ENCODE measurements at regions not wholly inside any gene's neighbourhood (a gene's known extent, or its start where the extent isn't known, plus 50 kb on each side); places are given as distances from the start of the nearest gene placed in this dataset.

DNA sequence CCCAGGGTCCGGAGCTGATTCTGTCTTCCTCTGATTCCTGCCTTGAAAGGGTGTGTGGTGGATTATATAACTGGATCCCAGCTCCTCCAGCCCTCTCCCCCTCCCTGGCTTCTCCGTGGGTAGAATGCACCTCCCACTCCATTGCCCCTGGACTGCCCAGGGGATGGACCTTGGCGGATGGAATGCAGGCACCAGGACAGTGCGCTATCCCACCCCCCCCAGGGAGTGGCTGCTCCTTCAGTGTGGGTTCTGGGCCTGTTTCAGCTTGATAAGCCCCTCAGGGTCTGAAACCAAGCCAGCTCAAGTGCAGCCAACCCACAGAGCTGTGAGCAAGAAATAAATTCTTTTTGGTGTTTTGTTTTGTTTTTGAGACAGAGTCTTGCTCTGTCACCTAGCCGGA is 112.4 kb upstream of the TMEM132D start:
- H3K9me3 ChIP-seq (ENCODE audit: insufficient read depth, low read depth, low read length): no peaks in the 10 kb centered on the region
- Mint-ChIP-seq H3K27me3 (ENCODE audit: low read depth, unreplicated experiment) (no peaks in the 10 kb centered on the region), H3K9me3 (ENCODE audit: unreplicated experiment) (peaks cover 18% of the 10 kb centered on the region), H3K27ac (ENCODE audit: unreplicated experiment) (no peak overlapping the region), H3K4me1 (ENCODE audit: low read depth, unreplicated experiment) (no peaks in the 10 kb centered on the region), H3K4me3 (ENCODE audit: unreplicated experiment) (no peak overlapping the region), H3K36me3 (ENCODE audit: low read depth, unreplicated experiment) (no peaks in the 10 kb centered on the region)
- no peaks in the 10 kb centered on the region for H3K4me1 ChIP-seq (ENCODE audit: insufficient read depth, low read length)
- H3K4me3 ChIP-seq (ENCODE audit: insufficient read depth, low read depth, low read length): no peak overlapping the region
- DNase-seq (ENCODE audit: low read depth) (no peak), FAIRE-seq (no peak)
- no peaks in the 10 kb centered on the region for H3K36me3 ChIP-seq (ENCODE audit: insufficient read depth, low read length)
- H3K79me2 ChIP-seq (ENCODE audit: insufficient read depth, low read length): no peaks in the 10 kb centered on the region
- H3K27me3 ChIP-seq (ENCODE audit: insufficient read depth, low read length): peaks cover 4% of the 10 kb centered on the region
- H2AFZ ChIP-seq (ENCODE audit: low read depth, low read length): no peak overlapping the region
- no peak overlapping the region for H3K4me2 ChIP-seq (ENCODE audit: low read length)
- H3K27ac ChIP-seq (ENCODE audit: low read depth, low read length): no peak overlapping the region
- no peak for TF ChIP-seq EZH2 (IDR thresholded peaks at IDR 0.05; ENCODE audit: insufficient read depth, low read length)
- TF ChIP-seq, protein P1, sequence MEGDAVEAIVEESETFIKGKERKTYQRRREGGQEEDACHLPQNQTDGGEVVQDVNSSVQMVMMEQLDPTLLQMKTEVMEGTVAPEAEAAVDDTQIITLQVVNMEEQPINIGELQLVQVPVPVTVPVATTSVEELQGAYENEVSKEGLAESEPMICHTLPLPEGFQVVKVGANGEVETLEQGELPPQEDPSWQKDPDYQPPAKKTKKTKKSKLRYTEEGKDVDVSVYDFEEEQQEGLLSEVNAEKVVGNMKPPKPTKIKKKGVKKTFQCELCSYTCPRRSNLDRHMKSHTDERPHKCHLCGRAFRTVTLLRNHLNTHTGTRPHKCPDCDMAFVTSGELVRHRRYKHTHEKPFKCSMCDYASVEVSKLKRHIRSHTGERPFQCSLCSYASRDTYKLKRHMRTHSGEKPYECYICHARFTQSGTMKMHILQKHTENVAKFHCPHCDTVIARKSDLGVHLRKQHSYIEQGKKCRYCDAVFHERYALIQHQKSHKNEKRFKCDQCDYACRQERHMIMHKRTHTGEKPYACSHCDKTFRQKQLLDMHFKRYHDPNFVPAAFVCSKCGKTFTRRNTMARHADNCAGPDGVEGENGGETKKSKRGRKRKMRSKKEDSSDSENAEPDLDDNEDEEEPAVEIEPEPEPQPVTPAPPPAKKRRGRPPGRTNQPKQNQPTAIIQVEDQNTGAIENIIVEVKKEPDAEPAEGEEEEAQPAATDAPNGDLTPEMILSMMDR (IDR thresholded peaks at IDR 0.05; ENCODE audit: insufficient read depth, low read depth, low read length): no peak
- H3K9ac ChIP-seq (ENCODE audit: low read length): no peak overlapping the region
- H4K20me1 ChIP-seq (ENCODE audit: insufficient read depth, low read length): no peaks in the 10 kb centered on the region

DNA sequence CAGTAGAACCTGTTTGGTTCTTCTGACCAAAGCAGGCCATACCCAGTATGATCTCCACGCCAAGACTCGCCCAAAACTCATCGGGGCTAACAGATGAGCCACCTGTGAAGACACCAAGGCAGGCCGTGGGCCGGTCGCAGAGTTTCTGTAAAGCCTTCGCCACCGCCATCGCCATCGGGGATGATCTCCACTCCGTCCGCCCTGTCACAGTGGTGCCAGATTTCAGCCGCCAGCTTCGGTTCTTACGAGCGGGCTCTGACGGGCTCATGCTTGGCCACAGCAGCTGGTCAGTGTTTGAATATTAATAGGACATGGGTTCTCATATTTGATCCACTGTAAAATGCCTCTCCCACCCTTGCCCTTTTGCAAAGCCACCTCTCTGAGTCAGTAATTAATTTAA is 113.2 kb upstream of the TMEM132D start:
- no peak overlapping the region for H2AFZ ChIP-seq (ENCODE audit: low read depth, low read length)
- no peak for FAIRE-seq

More for the DNA sequence above, 113.2 kb upstream of the TMEM132D start:
- H4K20me1 ChIP-seq (ENCODE audit: insufficient read depth, low read length): no peaks in the 10 kb centered on the region
- H3K36me3 ChIP-seq (ENCODE audit: insufficient read depth, low read length): no peaks in the 10 kb centered on the region
- Mint-ChIP-seq H3K36me3 (ENCODE audit: low read depth, unreplicated experiment) (no peaks in the 10 kb centered on the region), H3K4me1 (ENCODE audit: low read depth, unreplicated experiment) (no peaks in the 10 kb centered on the region), H3K27me3 (ENCODE audit: low read depth, unreplicated experiment) (no peaks in the 10 kb centered on the region), H3K4me3 (ENCODE audit: unreplicated experiment) (no peak overlapping the region), H3K9me3 (ENCODE audit: unreplicated experiment) (peaks cover 14% of the 10 kb centered on the region), H3K27ac (ENCODE audit: unreplicated experiment) (no peak overlapping the region)
- TF ChIP-seq, protein P1 (IDR thresholded peaks at IDR 0.05; ENCODE audit: insufficient read depth, low read depth, low read length): no peak
- TF ChIP-seq EZH2 (IDR thresholded peaks at IDR 0.05; ENCODE audit: insufficient read depth, low read length): no peak
- H3K27ac ChIP-seq (ENCODE audit: low read depth, low read length): no peak overlapping the region
- H3K79me2 ChIP-seq (ENCODE audit: insufficient read depth, low read length): no peaks in the 10 kb centered on the region
- no peak overlapping the region for H3K4me3 ChIP-seq (ENCODE audit: insufficient read depth, low read depth, low read length)
- H3K9ac ChIP-seq (ENCODE audit: low read length): no peak overlapping the region
- no peak overlapping the region for H3K4me2 ChIP-seq (ENCODE audit: low read length)
- H3K9me3 ChIP-seq (ENCODE audit: insufficient read depth, low read depth, low read length): no peaks in the 10 kb centered on the region
- peaks cover 4% of the 10 kb centered on the region for H3K27me3 ChIP-seq (ENCODE audit: insufficient read depth, low read length)
- no peak for DNase-seq (ENCODE audit: low read depth)
- no peaks in the 10 kb centered on the region for H3K4me1 ChIP-seq (ENCODE audit: insufficient read depth, low read length)
